Transverse colon (tissue), 4 donors: ENCODE measurements at regions not wholly inside any gene's neighbourhood (a gene's known extent, or its start where the extent isn't known, plus 50 kb on each side); places are given as distances from the start of the nearest gene placed in this dataset.
"Not testable (repeated sequence)": the region's sequence is repeated elsewhere in the genome, so short reads cannot be mapped to it uniquely, and the experiment has no call there.

ENCODE experiments used
- DNase-seq: peaks from one replicate; pipeline ENCODE4 v3.0.0-alpha.2; 2019
- H3K27ac ChIP-seq, 4 donors: fragments of 200-600 bp; sonication (generic); 2 replicates each; pipeline ENCODE4 v1.5.1; 2016 to 2018; ENCODE audit warnings: inconsistent platforms in 4 of 4
- H3K27me3 ChIP-seq: fragments of 200-600 bp; sonication (generic); 2 replicates; pipeline ENCODE4 v1.5.1; 2017; ENCODE audit warnings: inconsistent platforms
- H3K36me3 ChIP-seq, 4 donors: fragments of 200-600 bp; sonication (generic); 2 replicates each; pipeline ENCODE4 v1.5.1; 2017 to 2019; ENCODE audit warnings: inconsistent platforms in 4 of 4
- H3K4me1 ChIP-seq, 4 donors: fragments of 200-600 bp; sonication (generic); 2 replicates each; pipeline ENCODE4 v1.5.1; 2017 to 2020; ENCODE audit warnings: inconsistent platforms in 4 of 4
- H3K4me3 ChIP-seq, 4 donors: fragments of 200-600 bp; sonication (generic); 1 replicate in 1 of 4; 2 replicates in 3 of 4; pipeline versions ENCODE4 v1.5.1 to v1.6.1; 2017 to 2019; ENCODE audit warnings: inconsistent platforms in 4 of 4
- H3K9me3 ChIP-seq, 2 donors: fragments of 200-600 bp; sonication (generic); 2 replicates each; pipeline ENCODE4 v1.5.1; 2017 to 2019; ENCODE audit warnings: inconsistent platforms in 2 of 2
- EP300 ChIP-seq: sonication (generic); formaldehyde crosslinking; IDR thresholded peaks from one replicate; pipeline ENCODE4 v1.6.1; 2017; ENCODE audit warnings: antibody characterized with exemption, low read depth
- POLR2A ChIP-seq: fragments of 450-650 bp; IDR thresholded peaks from one replicate; pipeline ENCODE4 v1.6.1; 2016; ENCODE audit warnings: antibody characterized with exemption, mild to moderate bottlenecking, moderate library complexity
- POLR2AphosphoS5 ChIP-seq, 3 donors: sonication (generic); formaldehyde crosslinking; IDR thresholded peaks; one replicate each; pipeline ENCODE4 v1.6.1; 2016; ENCODE audit warnings: antibody characterized with exemption in 3 of 3
- WGBS, 2 donors: methylation state at CpG; one replicate each; pipeline ENCODE4 v1.1.5; 2018; ENCODE audit warnings: low coverage in 1 of 2; 5-methylcytosine and 5-hydroxymethylcytosine counted together
- in situ Hi-C, 4 donors: fragments of 200-750 bp; cut with MboI; loops; one replicate each; pipeline versions ENCODE4 v1.15.0 to v1.15.1; 2017; ENCODE audit warnings: low sequenced_read_pairs in 3 of 4, low pct_ligation_motif_present in 1 of 4, low pct_unique_long_range_greater_than_20kb in 1 of 4
- intact Hi-C: fragments of 100-400 bp; cut with DNase I; formaldehyde crosslinking; loops from one replicate; pipeline ENCODE4 v1.15.1; 2023; ENCODE audit warnings: low total_unique reads
- TF ChIP-seq, protein P1 (sequence below), 5 experiments: fragments of 200-600 bp in 3 of 5; fragments of 450-650 bp in 2 of 5; sonication (generic) in 3 of 5; IDR thresholded peaks; 1 replicate in 2 of 5; 2 replicates in 3 of 5; pipeline ENCODE4 v1.5.1; 2016 to 2017; ENCODE audit warnings: antibody characterized with exemption in 5 of 5, inconsistent platforms in 3 of 5, mild to moderate bottlenecking in 2 of 5, moderate library complexity in 1 of 5

DNA sequence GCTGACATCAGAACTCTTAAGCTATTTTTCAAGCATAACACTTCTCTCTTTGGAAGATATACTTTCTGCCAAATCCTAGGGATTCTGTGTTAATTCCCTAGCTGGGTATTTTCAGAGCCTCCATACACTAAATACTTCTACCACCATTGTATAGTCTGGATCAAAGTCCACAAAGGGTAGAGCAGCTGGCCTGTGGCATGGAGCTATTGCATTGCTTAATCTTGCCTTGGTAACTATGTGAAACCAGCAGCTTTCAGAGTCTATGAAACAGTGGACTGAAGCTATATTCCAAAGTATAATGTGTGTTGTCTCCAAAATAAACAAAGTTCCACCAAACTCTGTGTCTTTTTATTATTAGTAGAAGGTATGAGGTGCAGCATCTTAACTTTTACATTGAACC, 296.9 kb upstream of the CDH19 start:
- intact Hi-C loops: no loop called here
- TF ChIP-seq EP300 (no peak), POLR2AphosphoS5 (IDR thresholded peaks at IDR 0.05) (no peak), POLR2A (no peak)
- TF ChIP-seq, protein P1, sequence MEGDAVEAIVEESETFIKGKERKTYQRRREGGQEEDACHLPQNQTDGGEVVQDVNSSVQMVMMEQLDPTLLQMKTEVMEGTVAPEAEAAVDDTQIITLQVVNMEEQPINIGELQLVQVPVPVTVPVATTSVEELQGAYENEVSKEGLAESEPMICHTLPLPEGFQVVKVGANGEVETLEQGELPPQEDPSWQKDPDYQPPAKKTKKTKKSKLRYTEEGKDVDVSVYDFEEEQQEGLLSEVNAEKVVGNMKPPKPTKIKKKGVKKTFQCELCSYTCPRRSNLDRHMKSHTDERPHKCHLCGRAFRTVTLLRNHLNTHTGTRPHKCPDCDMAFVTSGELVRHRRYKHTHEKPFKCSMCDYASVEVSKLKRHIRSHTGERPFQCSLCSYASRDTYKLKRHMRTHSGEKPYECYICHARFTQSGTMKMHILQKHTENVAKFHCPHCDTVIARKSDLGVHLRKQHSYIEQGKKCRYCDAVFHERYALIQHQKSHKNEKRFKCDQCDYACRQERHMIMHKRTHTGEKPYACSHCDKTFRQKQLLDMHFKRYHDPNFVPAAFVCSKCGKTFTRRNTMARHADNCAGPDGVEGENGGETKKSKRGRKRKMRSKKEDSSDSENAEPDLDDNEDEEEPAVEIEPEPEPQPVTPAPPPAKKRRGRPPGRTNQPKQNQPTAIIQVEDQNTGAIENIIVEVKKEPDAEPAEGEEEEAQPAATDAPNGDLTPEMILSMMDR (IDR thresholded peaks at IDR 0.05): no peak
- H3K27me3 ChIP-seq: no peaks in the 10 kb centered on the region
- no peaks in the 10 kb centered on the region for H3K4me1 ChIP-seq
- in situ Hi-C loops: no loop called here
- DNase-seq: no peak
- no peaks in the 10 kb centered on the region for H3K9me3 ChIP-seq
- H3K4me3 ChIP-seq: no peak overlapping the region
- H3K36me3 ChIP-seq: no peaks in the 10 kb centered on the region
- H3K27ac ChIP-seq: no peak overlapping the region

DNA sequence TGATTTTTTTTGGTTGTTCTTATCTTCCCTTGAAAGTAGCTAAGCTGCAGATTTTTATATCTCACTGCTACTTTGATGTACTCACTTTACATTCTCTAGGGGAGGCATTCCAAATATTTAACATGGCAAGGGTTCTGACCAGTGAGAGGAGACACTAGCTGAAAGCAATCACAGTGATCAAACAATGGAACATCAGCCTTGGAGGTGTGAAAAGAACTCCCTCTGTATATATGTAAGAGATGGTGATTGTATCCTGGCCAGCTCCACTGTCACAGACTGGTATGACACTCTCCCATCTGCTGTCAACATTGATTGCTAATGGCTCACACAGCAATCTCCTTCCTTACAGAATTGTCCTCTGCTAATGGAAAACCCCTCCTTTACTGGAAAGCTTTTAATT, 291.7 kb upstream of the CDH19 start:
- H3K36me3 ChIP-seq: no peaks in the 10 kb centered on the region
- no peaks in the 10 kb centered on the region for H3K9me3 ChIP-seq
- intact Hi-C loops: no loop called here
- H3K27me3 ChIP-seq: no peaks in the 10 kb centered on the region
- H3K4me3 ChIP-seq: no peak overlapping the region
- in situ Hi-C loops: no loop called here
- H3K4me1 ChIP-seq: no peaks in the 10 kb centered on the region
- H3K27ac ChIP-seq: no peak overlapping the region
- DNase-seq: no peak
- TF ChIP-seq POLR2A: no peak
- TF ChIP-seq EP300: no peak
- TF ChIP-seq POLR2AphosphoS5 (IDR thresholded peaks at IDR 0.05): no peak
- TF ChIP-seq, protein P1 (IDR thresholded peaks at IDR 0.05): no peak

DNA sequence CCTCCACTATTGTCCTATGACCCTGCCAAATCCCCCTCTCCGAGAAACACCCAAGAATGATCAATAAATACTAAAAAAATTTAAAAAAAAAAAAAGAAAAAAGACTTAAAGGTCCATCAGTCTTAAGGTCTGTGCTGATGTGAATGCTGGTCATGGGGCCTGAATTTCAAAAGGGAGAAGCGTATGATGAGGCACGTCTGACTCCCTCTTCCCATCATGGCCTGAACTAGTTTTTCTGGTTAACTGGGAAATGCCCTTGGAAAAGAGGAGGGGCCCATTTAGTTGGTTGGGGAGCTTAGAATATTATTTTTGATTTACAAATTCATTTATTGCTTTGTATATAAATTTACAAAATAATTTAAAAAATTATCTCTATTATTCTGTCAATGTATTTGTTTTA, 291.0 kb upstream of the CDH19 start:
- DNase-seq: no peak
- in situ Hi-C loops: no loop called here
- Histone ChIP-seq H3K4me3 (no peak overlapping the region), H3K27ac (no peak overlapping the region), H3K4me1 (no peaks in the 10 kb centered on the region), H3K27me3 (no peaks in the 10 kb centered on the region), H3K36me3 (no peaks in the 10 kb centered on the region), H3K9me3 (no peaks in the 10 kb centered on the region)
- no peak for TF ChIP-seq EP300
- no peak for TF ChIP-seq POLR2A
- TF ChIP-seq, protein P1 (IDR thresholded peaks at IDR 0.05): no peak
- TF ChIP-seq POLR2AphosphoS5 (IDR thresholded peaks at IDR 0.05): no peak
- 77 to 79% methylated on average over 3 of the region's 3 CpGs for WGBS, 2 donors
- intact Hi-C loops: no loop called here

DNA sequence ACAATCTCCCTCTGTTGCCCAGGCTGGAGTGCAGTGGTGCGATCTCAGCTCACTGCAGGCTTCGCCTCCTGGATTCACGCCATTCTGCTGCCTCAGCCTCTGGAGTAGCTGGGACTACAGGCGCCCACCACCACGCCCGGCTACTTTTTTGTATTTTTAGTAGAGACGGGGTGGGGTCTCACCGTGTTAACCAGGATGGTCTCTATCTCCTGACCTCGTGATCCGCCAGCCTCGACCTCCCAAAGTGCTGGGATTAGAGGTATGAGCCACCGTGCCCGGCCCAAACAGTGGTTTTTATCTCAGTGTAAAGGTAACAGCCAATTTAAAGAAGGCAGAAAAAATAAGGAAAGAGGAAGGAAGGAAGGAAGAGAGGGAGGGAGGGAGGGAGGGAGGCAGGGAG, 288.5 kb upstream of the CDH19 start:
- H3K27me3 ChIP-seq, in situ Hi-C loops, intact Hi-C loops, H3K27ac ChIP-seq, H3K36me3 ChIP-seq, DNase-seq, H3K4me1 ChIP-seq, H3K9me3 ChIP-seq, H3K4me3 ChIP-seq: not testable (repeated sequence)
- WGBS, 2 donors: 88 to 100% methylated on average over 3 to 13 of the region's 13 CpGs

DNA sequence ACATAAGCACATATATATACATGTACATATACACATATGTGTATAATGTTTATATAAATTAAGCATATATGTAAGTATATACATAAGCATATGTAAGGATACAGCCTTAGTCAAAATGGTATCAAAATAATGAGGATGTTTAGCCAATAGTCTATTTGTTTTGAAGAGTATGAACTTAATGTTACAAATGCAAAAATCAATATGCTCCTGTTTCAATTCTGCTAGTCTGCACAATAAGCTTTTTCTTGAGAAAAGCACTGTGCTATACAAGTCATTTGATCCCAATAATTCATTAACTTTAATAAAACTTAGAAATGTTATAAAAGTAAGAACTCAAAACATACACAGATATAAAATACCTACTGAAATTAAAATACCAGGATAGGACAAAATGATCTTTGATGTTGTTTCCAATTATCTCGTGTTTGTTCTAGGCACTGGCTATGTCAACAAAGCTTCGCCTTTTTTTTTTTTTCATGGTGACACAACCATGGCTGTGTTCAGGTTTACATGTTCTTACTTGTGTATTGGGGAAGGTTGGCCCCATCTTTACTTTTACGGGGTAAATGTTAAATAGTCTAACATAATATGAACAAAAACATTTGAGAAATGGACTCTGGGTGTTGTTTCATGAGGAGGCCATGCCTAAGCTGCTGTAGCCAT, 271.1 kb upstream of the CDH19 start:
- Histone ChIP-seq H3K4me1 (no peaks in the 10 kb centered on the region), H3K36me3 (no peaks in the 10 kb centered on the region), H3K27me3 (no peaks in the 10 kb centered on the region), H3K4me3 (no peak overlapping the region), H3K9me3 (no peaks in the 10 kb centered on the region), H3K27ac (no peak overlapping the region)
- in situ Hi-C loops (no loop called here), intact Hi-C loops (no loop called here)
- TF ChIP-seq, protein P1 (IDR thresholded peaks at IDR 0.05): no peak
- TF ChIP-seq POLR2AphosphoS5 (IDR thresholded peaks at IDR 0.05) (no peak), POLR2A (no peak), EP300 (no peak)
- no peak for DNase-seq
- 35 to 40% methylated on average over 2 to 3 of the region's 3 CpGs for WGBS, 2 donors
